Right lobe of liver (tissue), 6 donors: ENCODE measurements at regions not wholly inside any gene's neighbourhood (a gene's known extent, or its start where the extent isn't known, plus 50 kb on each side); places are given as distances from the start of the nearest gene placed in this dataset.

ENCODE experiments used
- ATAC-seq, 4 donors: fragments of 200-7000 bp; cut with Tn5 transposase; one replicate each; pipeline ENCODE4 v1.9.1; 2020; ENCODE audit warnings: mild to moderate bottlenecking in 4 of 4, moderate library complexity in 4 of 4
- DNase-seq, 3 donors: peaks; one replicate each; pipeline ENCODE4 v3.0.0-alpha.2; 2020
- H3K27ac ChIP-seq, 3 donors: fragments of 200-600 bp; one replicate each; pipeline ENCODE4 v1.8.0; 2022
- H3K27me3 ChIP-seq, 2 donors: fragments of 200-600 bp; one replicate each; pipeline ENCODE4 v1.8.0; 2022
- H3K36me3 ChIP-seq, 4 donors: fragments of 200-600 bp; sonication (generic) in 1 of 4; one replicate each; pipeline versions ENCODE4 v1.5.1 to v1.8.0; 2017 to 2022; ENCODE audit warnings: control low read depth in 1 of 4
- H3K4me1 ChIP-seq, 4 donors: fragments of 200-600 bp; sonication (generic) in 1 of 4; one replicate each; pipeline versions ENCODE4 v1.5.1 to v1.8.0; 2017 to 2022; ENCODE audit warnings: control low read depth in 1 of 4
- H3K4me3 ChIP-seq, 3 donors: fragments of 200-600 bp; one replicate each; pipeline ENCODE4 v1.8.0; 2022
- H3K9me3 ChIP-seq, 4 donors: fragments of 200-600 bp; sonication (generic) in 1 of 4; one replicate each; pipeline versions ENCODE4 v1.5.1 to v1.8.0; 2017 to 2022; ENCODE audit warnings: control low read depth in 1 of 4
- POLR2A ChIP-seq: fragments of 450-650 bp; IDR thresholded peaks from one replicate; pipeline ENCODE4 v1.6.1; 2017; ENCODE audit warnings: antibody characterized with exemption, mild to moderate bottlenecking
- WGBS: methylation state at CpG from one replicate; pipeline ENCODE4 v1.1.6; 2018; ENCODE audit warnings: low coverage, low lambda C conversion rate; ENCODE audit not compliant: insufficient coverage; ENCODE audit errors: missing lambda C conversion rate; 5-methylcytosine and 5-hydroxymethylcytosine counted together
- intact Hi-C, 2 donors: fragments of 100-400 bp; cut with DNase I; formaldehyde crosslinking; loops; one replicate each; pipeline versions ENCODE4 v1.11.2 to v1.14.1; 2022
- TF ChIP-seq, protein P1 (sequence below), 4 donors: fragments of 200-600 bp in 3 of 4; fragments of 450-650 bp in 1 of 4; IDR thresholded peaks; one replicate each; pipeline versions ENCODE4 v1.5.1 to v1.8.0; 2016 to 2022; ENCODE audit warnings: antibody characterized with exemption in 4 of 4, mild to moderate bottlenecking in 2 of 4
- donor health status: DM: no; HTN: yes; CAD: no.
- donor health status: DM: no; HTN: no; CAD: no.
- donor health status: DM: no; HTN: no; CAD: no.
- donor health status: DM: no; HTN: yes; CAD: no.
- donor health status: DM: no; HTN: yes; CAD: no.

DNA sequence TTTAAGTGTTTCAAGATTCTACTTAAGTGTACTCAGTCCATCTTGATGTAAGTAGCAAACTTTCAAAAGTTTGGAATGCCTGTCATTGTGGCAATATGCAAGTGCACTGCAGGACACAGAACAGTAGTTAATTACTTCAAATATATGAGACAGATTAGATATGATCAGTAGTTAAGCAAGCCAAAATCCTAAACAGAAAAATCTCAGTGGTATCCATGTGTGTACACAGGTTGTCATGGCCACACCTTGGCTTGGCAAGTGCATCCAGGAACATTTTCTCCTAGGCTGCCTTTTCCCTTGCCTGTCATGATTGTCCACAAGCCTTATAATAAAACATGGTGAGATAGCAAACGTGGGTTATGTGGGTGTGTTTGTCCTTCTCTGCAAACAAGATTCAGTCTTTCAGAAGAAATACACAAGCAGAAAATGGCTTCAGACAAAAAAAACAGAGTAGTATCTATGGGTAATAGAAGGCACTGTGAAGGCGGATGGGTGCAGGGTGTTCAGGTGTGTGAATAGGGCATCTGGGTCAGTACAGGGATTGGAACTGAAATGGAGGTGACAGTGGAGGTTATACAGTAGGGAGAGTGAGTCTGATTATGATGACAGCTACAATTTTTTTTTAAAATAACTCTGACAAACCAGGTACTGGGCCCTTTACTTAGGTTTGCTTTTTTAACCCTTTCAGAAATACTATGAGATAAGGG lies 229.0 kb upstream of the LRIG1 start:
- no peaks in the 10 kb centered on the region for H3K4me1 ChIP-seq
- H3K4me3 ChIP-seq: no peak overlapping the region
- no peaks in the 10 kb centered on the region for H3K36me3 ChIP-seq
- TF ChIP-seq, protein P1, sequence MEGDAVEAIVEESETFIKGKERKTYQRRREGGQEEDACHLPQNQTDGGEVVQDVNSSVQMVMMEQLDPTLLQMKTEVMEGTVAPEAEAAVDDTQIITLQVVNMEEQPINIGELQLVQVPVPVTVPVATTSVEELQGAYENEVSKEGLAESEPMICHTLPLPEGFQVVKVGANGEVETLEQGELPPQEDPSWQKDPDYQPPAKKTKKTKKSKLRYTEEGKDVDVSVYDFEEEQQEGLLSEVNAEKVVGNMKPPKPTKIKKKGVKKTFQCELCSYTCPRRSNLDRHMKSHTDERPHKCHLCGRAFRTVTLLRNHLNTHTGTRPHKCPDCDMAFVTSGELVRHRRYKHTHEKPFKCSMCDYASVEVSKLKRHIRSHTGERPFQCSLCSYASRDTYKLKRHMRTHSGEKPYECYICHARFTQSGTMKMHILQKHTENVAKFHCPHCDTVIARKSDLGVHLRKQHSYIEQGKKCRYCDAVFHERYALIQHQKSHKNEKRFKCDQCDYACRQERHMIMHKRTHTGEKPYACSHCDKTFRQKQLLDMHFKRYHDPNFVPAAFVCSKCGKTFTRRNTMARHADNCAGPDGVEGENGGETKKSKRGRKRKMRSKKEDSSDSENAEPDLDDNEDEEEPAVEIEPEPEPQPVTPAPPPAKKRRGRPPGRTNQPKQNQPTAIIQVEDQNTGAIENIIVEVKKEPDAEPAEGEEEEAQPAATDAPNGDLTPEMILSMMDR (IDR thresholded peaks at IDR 0.05): no peak
- TF ChIP-seq POLR2A: no peak
- WGBS: 35% methylated on average over 2 of the region's 2 CpGs
- DNase-seq (no peak), ATAC-seq (no peak)
- H3K27me3 ChIP-seq: no peaks in the 10 kb centered on the region
- intact Hi-C loops: no loop called here
- H3K27ac ChIP-seq: no peak overlapping the region
- H3K9me3 ChIP-seq: no peaks in the 10 kb centered on the region

DNA sequence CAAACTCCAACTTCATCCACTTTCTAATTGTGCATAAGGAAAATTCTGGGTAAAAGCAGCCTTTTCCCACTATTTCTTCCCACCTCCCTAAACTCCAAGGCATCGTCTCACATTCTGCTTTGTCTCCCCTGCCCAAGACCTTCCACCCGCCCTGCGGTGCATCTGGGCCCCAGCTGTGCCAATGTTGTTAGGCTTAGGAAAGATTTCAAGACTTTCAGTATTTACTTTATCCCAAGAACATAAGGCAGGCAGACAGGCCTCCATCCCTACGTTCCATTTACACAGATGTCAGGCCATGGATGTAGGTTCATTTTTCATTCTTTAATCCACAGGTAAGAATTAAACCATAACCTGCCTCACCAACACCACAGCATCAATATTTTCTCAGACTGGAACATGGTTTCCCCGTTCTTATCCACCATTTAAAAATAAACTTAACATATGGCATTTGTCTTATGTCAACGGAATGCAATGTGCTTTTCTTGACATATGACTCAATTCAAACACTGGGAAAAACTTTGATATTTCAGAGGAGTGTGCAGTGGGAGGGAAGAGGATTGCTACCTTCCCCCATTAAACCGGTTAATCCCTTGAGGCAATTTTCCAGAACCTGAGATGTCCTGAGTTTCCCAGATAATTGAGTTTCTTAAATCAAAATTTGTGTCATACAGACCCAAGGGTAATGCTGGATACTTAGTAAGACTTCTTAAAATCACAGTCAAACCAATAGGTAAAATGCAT lies 238.0 kb upstream of the LRIG1 start:
- intact Hi-C loops: no loop called here
- TF ChIP-seq, protein P1 (IDR thresholded peaks at IDR 0.05): no peak
- no peak for TF ChIP-seq POLR2A
- ATAC-seq (no peak), DNase-seq (no peak)
- Histone ChIP-seq H3K4me3 (no peak overlapping the region), H3K36me3 (no peaks in the 10 kb centered on the region), H3K27ac (no peak overlapping the region), H3K9me3 (no peaks in the 10 kb centered on the region), H3K27me3 (no peaks in the 10 kb centered on the region), H3K4me1 (no peaks in the 10 kb centered on the region)
- 87% methylated on average over 7 of the region's 7 CpGs for WGBS

GRCh38 chr3:66740260-66740659 lies 239.4 kb upstream of the LRIG1 start:
- no peak for DNase-seq
- Histone ChIP-seq H3K4me1 (no peaks in the 10 kb centered on the region), H3K9me3 (no peaks in the 10 kb centered on the region), H3K27ac (no peak overlapping the region), H3K27me3 (no peaks in the 10 kb centered on the region), H3K36me3 (no peaks in the 10 kb centered on the region), H3K4me3 (no peak overlapping the region)
- ATAC-seq: no peak
- 54% methylated on average over 3 of the region's 4 CpGs for WGBS
- TF ChIP-seq POLR2A: no peak
- TF ChIP-seq, protein P1 (IDR thresholded peaks at IDR 0.05): no peak
- intact Hi-C loops: no loop called here

DNA sequence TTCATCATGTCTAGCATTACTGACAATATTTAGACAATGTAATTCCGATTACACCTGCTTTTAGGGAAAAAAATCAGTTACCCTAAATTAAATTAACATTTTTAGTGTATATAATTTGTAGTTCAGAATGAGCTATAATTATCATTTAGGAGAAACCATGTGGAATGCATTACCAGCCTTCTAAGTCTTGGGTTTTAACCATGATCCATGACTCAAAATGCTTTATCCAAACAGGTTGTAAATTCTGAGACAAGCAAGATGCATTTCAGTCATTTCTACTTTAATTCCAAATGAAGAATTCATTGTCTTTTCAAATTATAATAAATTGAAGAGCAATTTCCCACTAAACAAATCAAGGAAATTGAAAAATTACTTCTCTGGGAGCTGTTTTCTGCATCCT lies 243.7 kb upstream of the LRIG1 start:
- H3K9me3 ChIP-seq: no peaks in the 10 kb centered on the region
- TF ChIP-seq, protein P1 (IDR thresholded peaks at IDR 0.05): no peak
- TF ChIP-seq POLR2A: no peak
- intact Hi-C loops: no loop called here

More for the DNA sequence above, 243.7 kb upstream of the LRIG1 start:
- DNase-seq (no peak), ATAC-seq (no peak)
- 83% methylated on average over 1 of the region's 1 CpG for WGBS
- no peak overlapping the region for H3K27ac ChIP-seq
- H3K36me3 ChIP-seq: no peaks in the 10 kb centered on the region
- H3K4me3 ChIP-seq: no peak overlapping the region
- H3K4me1 ChIP-seq: no peaks in the 10 kb centered on the region
- H3K27me3 ChIP-seq: no peaks in the 10 kb centered on the region
